Esophagus squamous epithelium (tissue), 5 donors: ENCODE measurements at regions not wholly inside any gene's neighbourhood (a gene's known extent, or its start where the extent isn't known, plus 50 kb on each side); places are given as distances from the start of the nearest gene placed in this dataset.
A peak's percentile ranks its signal among the peaks of the same experiment; 100 is the strongest.

ENCODE experiments used
- DNase-seq: peaks from one replicate; lab custom pipeline; 2025; lab: John Stamatoyannopoulos, UW
- H3K27ac ChIP-seq, 4 donors: fragments of 200-600 bp; sonication (generic); one replicate each; pipeline ENCODE4 v1.5.1; 2016 to 2019; ENCODE audit warnings: mild to moderate bottlenecking in 1 of 4
- H3K27me3 ChIP-seq, 4 donors: fragments of 200-600 bp; sonication (generic); 1 replicate in 3 of 4; 2 replicates in 1 of 4; pipeline versions ENCODE4 v1.5.1 to v1.6.0; 2017 to 2021; ENCODE audit warnings: antibody characterized with exemption in 1 of 4
- H3K36me3 ChIP-seq, 3 donors: fragments of 200-600 bp; sonication (generic); one replicate each; pipeline ENCODE4 v1.5.1; 2016 to 2019
- H3K4me1 ChIP-seq, 3 donors: fragments of 200-600 bp; sonication (generic); one replicate each; pipeline ENCODE4 v1.5.1; 2017 to 2019
- H3K4me3 ChIP-seq, 4 donors: fragments of 200-600 bp; sonication (generic); 1 replicate in 3 of 4; 2 replicates in 1 of 4; pipeline ENCODE4 v1.5.1; 2016 to 2019; ENCODE audit warnings: mild to moderate bottlenecking in 2 of 4, moderate library complexity in 1 of 4
- H3K9me3 ChIP-seq, 3 donors: fragments of 200-600 bp; sonication (generic); one replicate each; pipeline ENCODE4 v1.5.1; 2016 to 2019
- POLR2A ChIP-seq, 4 donors: fragments of 450-650 bp; IDR thresholded peaks; one replicate each; pipeline ENCODE4 v1.6.1; 2017; ENCODE audit warnings: antibody characterized with exemption in 4 of 4, mild to moderate bottlenecking in 4 of 4, moderate library complexity in 3 of 4
- WGBS, 2 donors: methylation state at CpG; one replicate each; pipeline ENCODE4 v1.1.5; 2018; 5-methylcytosine and 5-hydroxymethylcytosine counted together
- intact Hi-C: fragments of 100-400 bp; cut with DNase I; formaldehyde crosslinking; loops from one replicate; pipeline ENCODE4 v1.15.0; 2022
- TF ChIP-seq, protein P1 (sequence below), 6 experiments: fragments of 450-650 bp in 4 of 6; fragments of 200-600 bp in 2 of 6; sonication (generic) in 2 of 6; IDR thresholded peaks; one replicate each; pipeline ENCODE4 v1.5.1; 2016 to 2019; ENCODE audit warnings: antibody characterized with exemption in 6 of 6, mild to moderate bottlenecking in 4 of 6, moderate library complexity in 4 of 6
- donor health status: DM: yes; HTN: yes; CAD: no.

GRCh38 chr15:92525758-92526245 is 129.8 kb downstream of the FAM174B start:
- H3K4me3 ChIP-seq = no peak overlapping the region
- H3K36me3 ChIP-seq = no peaks in the 10 kb centered on the region
- H3K27ac ChIP-seq = no peak overlapping the region
- intact Hi-C loops = no loop called here
- H3K4me1 ChIP-seq = peaks cover 0 to 10% (median 0%) of the 10 kb centered on the region in 3 donors
- no peak for DNase-seq
- H3K9me3 ChIP-seq = no peaks in the 10 kb centered on the region
- TF ChIP-seq, protein P1, sequence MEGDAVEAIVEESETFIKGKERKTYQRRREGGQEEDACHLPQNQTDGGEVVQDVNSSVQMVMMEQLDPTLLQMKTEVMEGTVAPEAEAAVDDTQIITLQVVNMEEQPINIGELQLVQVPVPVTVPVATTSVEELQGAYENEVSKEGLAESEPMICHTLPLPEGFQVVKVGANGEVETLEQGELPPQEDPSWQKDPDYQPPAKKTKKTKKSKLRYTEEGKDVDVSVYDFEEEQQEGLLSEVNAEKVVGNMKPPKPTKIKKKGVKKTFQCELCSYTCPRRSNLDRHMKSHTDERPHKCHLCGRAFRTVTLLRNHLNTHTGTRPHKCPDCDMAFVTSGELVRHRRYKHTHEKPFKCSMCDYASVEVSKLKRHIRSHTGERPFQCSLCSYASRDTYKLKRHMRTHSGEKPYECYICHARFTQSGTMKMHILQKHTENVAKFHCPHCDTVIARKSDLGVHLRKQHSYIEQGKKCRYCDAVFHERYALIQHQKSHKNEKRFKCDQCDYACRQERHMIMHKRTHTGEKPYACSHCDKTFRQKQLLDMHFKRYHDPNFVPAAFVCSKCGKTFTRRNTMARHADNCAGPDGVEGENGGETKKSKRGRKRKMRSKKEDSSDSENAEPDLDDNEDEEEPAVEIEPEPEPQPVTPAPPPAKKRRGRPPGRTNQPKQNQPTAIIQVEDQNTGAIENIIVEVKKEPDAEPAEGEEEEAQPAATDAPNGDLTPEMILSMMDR (IDR thresholded peaks at IDR 0.05) = no peak
- no peak for TF ChIP-seq POLR2A (IDR thresholded peaks at IDR 0.05)
- peaks cover 0 to 13% (median 0%) of the 10 kb centered on the region in 4 donors for H3K27me3 ChIP-seq
- 67 to 69% methylated on average over 3 of the region's 3 CpGs for WGBS, 2 donors

GRCh38 chr15:92524874-92525565 is 130.6 kb downstream of the FAM174B start:
- TF ChIP-seq, protein P1 (IDR thresholded peaks at IDR 0.05) = no peak
- no peak for TF ChIP-seq POLR2A (IDR thresholded peaks at IDR 0.05)
- peaks cover 0 to 10% (median 0%) of the 10 kb centered on the region in 3 donors for H3K4me1 ChIP-seq
- no peak for DNase-seq
- H3K9me3 ChIP-seq = no peaks in the 10 kb centered on the region
- H3K4me3 ChIP-seq = no peak overlapping the region
- intact Hi-C loops = loop anchor here (5.0 kb wide), 1 partner anchor 192 kb away; no protein-coding TSS in a partner anchor
- no peaks in the 10 kb centered on the region for H3K36me3 ChIP-seq
- peaks cover 0 to 5% (median 0%) of the 10 kb centered on the region in 4 donors for H3K27me3 ChIP-seq
- H3K27ac ChIP-seq = no peak overlapping the region
- 84 to 91% methylated on average over 7 of the region's 7 CpGs for WGBS, 2 donors

- no peak for DNase-seq
- no peaks in the 10 kb centered on the region for H3K36me3 ChIP-seq
- peaks cover 0 to 4% (median 0%) of the 10 kb centered on the region in 4 donors for H3K27me3 ChIP-seq
- TF ChIP-seq POLR2A (IDR thresholded peaks at IDR 0.05) = no peak
- TF ChIP-seq, protein P1 (IDR thresholded peaks at IDR 0.05) = no peak
- no peak overlapping the region for H3K27ac ChIP-seq
- no peak overlapping the region for H3K4me3 ChIP-seq
- WGBS, 2 donors = 21 to 50% methylated on average over 5 of the region's 5 CpGs
- peaks cover 0 to 10% (median 0%) of the 10 kb centered on the region in 3 donors for H3K4me1 ChIP-seq
- no peaks in the 10 kb centered on the region for H3K9me3 ChIP-seq
- intact Hi-C loops = loop anchor here (5.0 kb wide), 1 partner anchor 193 kb away; no protein-coding TSS in a partner anchor
Observed at GRCh38 chr15:92524161-92524560, 130.5 kb downstream of the ST8SIA2 start.

- no peak for TF ChIP-seq POLR2A (IDR thresholded peaks at IDR 0.05)
- TF ChIP-seq, protein P1 (IDR thresholded peaks at IDR 0.05) = no peak
- Histone ChIP-seq H3K36me3 (no peaks in the 10 kb centered on the region), H3K27me3 (no peaks in the 10 kb centered on the region), H3K27ac (no peak overlapping the region), H3K4me1 (peaks cover 0 to 10% (median 0%) of the 10 kb centered on the region in 3 donors), H3K9me3 (no peaks in the 10 kb centered on the region), H3K4me3 (no peak overlapping the region)
- WGBS, 2 donors = 95 to 100% methylated on average over 2 of the region's 2 CpGs
- intact Hi-C loops = loop anchor here (5.0 kb wide), 1 partner anchor 194 kb away; no protein-coding TSS in a partner anchor
- DNase-seq = no peak
Observed at GRCh38 chr15:92523176-92523575, 129.5 kb downstream of the ST8SIA2 start.

- Histone ChIP-seq H3K4me1 (peaks cover 0 to 10% (median 0%) of the 10 kb centered on the region in 3 donors), H3K36me3 (no peaks in the 10 kb centered on the region), H3K4me3 (no peak overlapping the region), H3K27ac (no peak overlapping the region), H3K9me3 (no peaks in the 10 kb centered on the region), H3K27me3 (no peaks in the 10 kb centered on the region)
- no peak for DNase-seq
- WGBS, 2 donors = 5% methylated on average over 7 of the region's 7 CpGs
- intact Hi-C loops = loop anchor here (5.0 kb wide), 1 partner anchor 196 kb away; no protein-coding TSS in a partner anchor
- TF ChIP-seq, protein P1 (IDR thresholded peaks at IDR 0.05) = peak; percentile 47 to 88 (median 79)
- TF ChIP-seq POLR2A (IDR thresholded peaks at IDR 0.05) = no peak
Observed at GRCh38 chr15:92521624-92522008, 127.9 kb downstream of the ST8SIA2 start.
